HG02763 (cell line): ENCODE measurements at regions not wholly inside any gene's neighbourhood (a gene's known extent, or its start where the extent isn't known, plus 50 kb on each side); places are given as distances from the start of the nearest gene placed in this dataset.

ENCODE experiments used
- ATAC-seq: cut with Tn5 transposase; IDR thresholded peaks from one replicate; pipeline ENCODE4 v1.9.1; 2021; ENCODE audit warnings: mild to moderate bottlenecking, moderate library complexity; ENCODE audit not compliant: unreplicated experiment

DNA sequence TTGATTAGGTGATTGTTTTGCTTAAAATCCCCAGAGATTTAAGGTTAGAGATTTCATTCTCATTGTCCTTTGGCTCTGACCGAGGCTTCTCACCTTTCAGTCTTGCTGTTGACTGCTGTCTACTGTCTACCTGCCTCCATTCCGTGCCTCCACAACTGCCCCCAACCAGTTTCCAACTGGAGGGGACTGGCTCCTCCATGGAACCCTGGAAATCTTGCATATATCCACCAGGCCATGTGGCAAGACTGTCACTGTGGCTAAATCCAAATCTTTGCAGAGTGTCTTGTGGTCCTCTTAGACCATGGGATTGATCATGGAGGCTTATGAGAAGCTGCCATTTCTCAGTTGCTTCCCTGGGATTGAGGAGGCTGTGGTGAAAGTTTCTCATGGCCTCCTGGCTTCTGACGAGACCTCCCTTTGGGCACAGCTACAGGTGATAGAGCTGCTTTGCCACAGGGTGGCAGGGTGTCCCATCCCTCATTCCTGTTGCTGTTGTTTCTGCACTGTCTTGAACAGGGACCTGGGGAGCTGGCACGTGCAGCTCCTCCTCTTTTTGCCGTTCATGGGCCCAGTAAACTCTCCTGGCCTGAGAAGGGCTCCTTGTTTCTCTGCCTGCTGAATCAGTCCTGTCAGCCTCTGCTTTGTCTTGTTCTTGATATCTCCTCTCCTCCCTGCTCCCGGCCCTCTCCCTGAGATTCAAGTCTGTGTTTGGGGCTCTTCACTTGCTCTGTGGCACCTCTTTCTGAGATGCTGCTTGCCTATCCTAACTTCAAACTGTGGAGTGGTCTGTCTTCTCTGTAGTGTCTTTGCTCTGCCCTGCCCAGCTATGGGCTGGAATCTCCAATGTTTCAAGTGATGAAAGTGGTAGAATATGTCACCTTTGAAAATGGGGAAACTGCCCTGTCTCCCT, 63.6 kb upstream of the IGFBP3 start:
- no peak for ATAC-seq

GRCh38 chr7:45983720-45984255, 62.7 kb upstream of the IGFBP3 start:
- no peak for ATAC-seq

- ATAC-seq = no peak
These were observed 62.0 kb upstream of the IGFBP3 start for GRCh38 chr7:45982907-45983719.

GRCh38 chr7:45982132-45982531, 61.1 kb upstream of the IGFBP3 start:
- ATAC-seq = no peak

GRCh38 chr7:45980973-45981372, 59.9 kb upstream of the IGFBP3 start:
- ATAC-seq = no peak

DNA sequence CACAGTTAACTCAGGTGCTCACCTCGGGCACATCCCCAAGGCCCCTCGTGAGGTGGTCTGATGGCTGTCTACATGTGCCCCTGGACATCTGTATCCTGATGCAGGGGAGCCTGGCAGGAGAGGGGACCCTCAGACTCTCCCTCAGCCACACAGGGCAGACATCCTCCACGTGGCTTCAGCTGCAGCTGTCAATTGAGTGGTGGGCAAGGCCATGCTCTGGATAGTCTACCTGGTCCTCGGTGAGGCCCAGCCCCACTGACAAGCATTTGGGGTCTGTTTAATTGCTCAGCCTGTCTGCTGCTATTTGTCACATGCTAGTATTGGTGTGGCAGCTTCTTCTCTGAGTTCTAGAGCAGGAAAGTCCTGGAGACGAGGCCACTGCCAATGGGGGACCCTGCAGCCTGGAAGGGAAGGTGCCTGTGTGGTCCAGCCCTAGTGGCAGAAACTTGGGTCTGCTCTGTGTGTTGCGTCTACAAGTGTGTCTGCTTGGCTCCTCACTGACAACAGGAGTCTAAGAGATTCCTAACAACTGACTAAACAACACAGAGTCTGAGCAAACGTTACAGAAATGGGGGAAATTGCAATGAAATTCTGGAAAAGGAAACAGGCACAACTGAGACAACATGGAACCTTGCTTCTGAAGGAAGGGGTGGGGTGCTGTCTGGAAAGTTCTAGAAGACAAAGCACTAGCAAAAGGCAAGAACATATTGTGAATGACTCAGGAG, 59.3 kb upstream of the IGFBP3 start:
- no peak for ATAC-seq

GRCh38 chr7:45979275-45980180, 58.5 kb upstream of the IGFBP3 start:
- no peak for ATAC-seq

- ATAC-seq = no peak
These were observed 57.7 kb upstream of the IGFBP3 start for GRCh38 chr7:45978731-45979211.

DNA sequence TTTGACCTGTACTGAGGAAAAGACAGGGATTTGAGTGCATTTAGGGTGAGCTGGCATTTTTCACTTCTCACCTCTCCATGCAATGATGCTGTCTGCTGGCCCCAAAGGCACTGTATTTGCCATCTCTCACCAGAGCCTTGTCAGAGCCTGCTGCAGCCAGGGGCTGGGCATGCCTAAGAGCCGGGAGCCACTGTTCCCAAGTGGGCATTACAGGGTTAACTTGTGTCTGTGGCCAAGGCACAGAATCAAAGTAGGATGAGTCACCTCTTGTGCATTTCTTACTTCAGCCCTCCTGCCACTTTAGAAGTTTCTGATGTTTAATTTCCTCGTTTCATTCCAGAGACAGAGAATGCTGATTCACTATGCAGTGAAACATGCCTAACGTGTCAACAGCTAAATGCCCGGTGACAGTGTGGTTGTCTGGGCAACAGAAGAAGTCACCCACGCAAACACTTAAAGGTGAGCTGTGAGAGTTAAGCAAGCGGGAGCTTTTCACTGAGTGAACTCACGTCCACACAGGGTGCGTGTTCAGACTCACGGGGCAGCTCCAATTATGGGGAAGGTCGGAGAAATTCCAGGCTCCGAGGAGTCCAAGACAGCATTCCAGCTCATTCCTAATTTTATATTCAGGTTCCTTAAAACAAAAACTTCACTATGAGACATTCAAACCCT, 57.1 kb upstream of the IGFBP3 start:
- ATAC-seq = no peak

DNA sequence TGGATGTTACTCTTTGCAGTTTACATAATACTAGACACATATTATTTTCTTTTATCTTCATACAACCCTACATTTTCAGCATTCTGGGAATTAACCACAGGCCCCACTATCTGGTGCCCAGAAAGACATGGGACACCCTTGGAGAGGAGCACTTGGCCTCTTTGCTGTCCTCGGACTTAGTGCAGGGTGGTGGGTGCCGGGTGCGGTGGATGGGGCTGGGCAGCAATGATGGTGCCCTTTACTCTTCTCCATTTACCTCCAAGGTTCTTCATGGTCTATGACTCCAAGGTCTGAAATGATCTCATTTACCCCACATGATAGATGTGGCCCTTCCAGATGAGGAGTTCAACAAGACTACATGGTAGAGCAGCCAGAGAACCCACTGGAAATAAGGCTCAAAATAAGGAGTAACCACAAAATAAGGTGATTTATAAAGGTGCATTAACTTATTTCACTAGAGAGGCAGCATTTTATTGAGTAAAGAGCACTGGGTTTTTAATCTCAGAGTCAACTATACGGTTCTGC, 56.2 kb upstream of the IGFBP3 start:
- no peak for ATAC-seq

GRCh38 chr7:45976485-45976856, 55.4 kb upstream of the IGFBP3 start:
- ATAC-seq = no peak

DNA sequence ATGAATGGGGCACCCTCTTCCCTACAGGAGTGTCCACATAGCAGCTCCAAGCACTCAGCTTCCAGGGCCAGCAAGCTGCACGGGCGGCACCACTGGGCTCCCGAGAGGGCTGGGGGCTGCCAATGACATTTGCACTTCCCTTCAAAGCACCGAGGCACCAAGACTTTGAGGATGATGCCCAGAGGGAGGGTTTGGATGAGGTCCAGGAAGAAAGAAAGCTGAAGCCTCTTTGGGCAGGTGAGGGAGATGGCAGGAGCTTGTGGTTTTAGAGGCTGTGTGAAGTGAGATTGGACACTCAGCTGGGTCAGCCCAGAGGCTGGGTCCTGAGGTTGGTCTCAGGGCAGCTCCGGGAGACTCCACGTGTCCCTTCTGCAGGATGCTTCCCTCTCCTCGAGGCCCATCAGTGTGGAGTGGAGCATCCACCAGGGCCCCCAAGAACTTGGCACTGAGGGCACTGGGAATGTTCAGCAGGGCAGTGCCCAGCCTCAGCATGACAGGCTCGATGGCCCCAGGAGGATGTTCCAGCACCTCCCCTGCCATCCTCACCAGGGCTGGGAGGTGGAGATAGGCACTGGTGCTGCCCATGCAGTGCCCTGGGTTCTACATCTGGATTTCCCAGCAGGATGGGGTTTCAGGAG, 54.9 kb upstream of the IGFBP3 start:
- ATAC-seq = no peak

DNA sequence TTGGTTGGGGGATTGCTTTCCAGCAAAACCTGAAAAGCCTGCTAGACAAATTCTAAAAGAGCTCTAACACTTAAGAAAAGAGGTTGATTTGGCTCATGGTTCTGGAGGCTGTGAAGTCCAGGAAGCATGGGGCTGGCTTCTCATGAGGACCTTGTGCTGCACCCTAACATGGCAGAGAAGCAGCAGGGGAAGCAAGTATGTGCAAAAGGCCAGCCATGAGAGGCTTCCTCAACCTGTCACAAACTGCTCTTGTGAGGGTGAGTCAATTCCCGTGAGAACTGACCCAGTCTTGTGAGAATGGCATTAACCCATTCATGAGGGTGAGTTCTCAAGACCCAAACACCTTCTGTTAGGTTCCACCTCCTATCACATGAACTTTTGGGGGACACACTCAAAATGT, 54.3 kb upstream of the IGFBP3 start:
- ATAC-seq = no peak

GRCh38 chr7:45974540-45975360, 53.7 kb upstream of the IGFBP3 start:
- no peak for ATAC-seq

GRCh38 chr7:45973725-45974532, 52.9 kb upstream of the IGFBP3 start:
- ATAC-seq = no peak

DNA sequence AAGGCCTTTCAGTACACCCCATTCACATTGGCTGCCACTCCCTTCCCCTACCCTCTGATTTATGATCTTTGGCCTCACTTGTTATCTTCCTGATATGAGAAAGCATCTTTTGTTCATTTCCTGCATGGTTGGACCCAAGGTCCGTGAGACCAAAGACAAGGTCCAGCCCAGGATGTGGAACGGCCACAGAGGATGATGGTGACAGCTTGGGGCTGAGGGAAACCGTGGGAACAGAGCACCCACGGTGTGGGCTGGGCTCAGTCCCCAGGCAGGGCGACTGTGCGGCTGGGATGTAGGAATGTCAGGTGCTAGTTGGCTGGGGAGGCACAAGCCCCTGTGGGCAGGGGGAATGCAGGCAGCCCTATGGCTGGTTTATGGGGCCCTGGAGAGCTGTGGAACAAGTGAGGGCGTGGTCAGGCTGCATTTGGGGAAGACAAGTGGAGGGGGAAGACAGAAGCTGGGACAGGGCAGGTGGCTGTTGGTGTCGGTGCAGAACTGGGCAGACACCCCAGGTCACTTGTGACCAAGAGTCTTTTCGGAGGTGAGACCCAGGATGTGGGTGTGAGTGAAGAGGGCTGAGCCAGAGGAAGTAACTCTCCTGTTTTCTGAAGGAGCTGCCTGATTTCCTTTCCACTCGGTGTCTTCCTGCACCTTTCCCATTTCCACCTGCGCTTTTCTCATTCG, 51.7 kb upstream of the IGFBP3 start:
- ATAC-seq = no peak
